A549 (cell line): ENCODE measurements at regions not wholly inside any gene's neighbourhood (a gene's known extent, or its start where the extent isn't known, plus 50 kb on each side); places are given as distances from the start of the nearest gene placed in this dataset.
"Not testable (repeated sequence)": the region's sequence is repeated elsewhere in the genome, so short reads cannot be mapped to it uniquely, and the experiment has no call there.

Experiments used
- HEYL ChIP-seq: fragments of 250-450 bp; sonication (Bioruptor Pico); IDR thresholded peaks from 2 replicates; pipeline ENCODE4 v1.8.0; 2021; ENCODE audit warnings: mild to moderate bottlenecking, moderate library complexity
- TP53 ChIP-seq: fragments of 250-450 bp; sonication (Bioruptor Pico); IDR thresholded peaks from 2 replicates; pipeline ENCODE4 v1.5.0; 2021; ENCODE audit warnings: mild to moderate bottlenecking, moderate library complexity
- TF ChIP-seq, protein P1 (sequence below): fragments of >200 bp; sonication (Bioruptor Twin); formaldehyde crosslinking; IDR thresholded peaks from 3 replicates; pipeline ENCODE4 v1.5.1; 2016

DNA sequence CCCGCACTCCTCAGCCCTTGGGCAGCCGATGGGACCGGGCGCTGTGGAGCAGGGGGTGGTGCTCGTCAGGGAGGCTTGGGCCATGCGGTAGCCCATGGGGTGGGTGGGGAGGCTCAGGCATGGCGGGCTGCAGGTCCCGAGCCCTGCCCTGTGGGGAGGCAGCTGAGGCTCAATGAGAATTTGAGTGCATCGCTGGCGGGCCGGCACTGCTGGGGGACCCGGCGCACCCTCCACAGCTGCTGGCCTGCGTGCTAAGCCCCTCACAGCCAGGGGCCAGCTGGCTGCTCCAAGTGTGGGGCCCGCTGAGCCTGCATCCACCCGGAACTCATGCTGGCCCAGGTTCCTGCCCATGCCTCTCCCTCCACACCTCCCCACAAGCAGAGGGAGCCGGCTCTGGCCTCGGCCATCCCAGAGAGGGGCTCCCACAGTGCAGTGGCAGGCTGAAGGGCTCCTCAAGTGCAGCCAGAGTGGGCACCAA, 543.5 kb upstream of the FAM98A start:
- not testable (repeated sequence) for TF ChIP-seq TP53, HEYL (CRISPR knock-in tag)
- TF ChIP-seq, protein P1, sequence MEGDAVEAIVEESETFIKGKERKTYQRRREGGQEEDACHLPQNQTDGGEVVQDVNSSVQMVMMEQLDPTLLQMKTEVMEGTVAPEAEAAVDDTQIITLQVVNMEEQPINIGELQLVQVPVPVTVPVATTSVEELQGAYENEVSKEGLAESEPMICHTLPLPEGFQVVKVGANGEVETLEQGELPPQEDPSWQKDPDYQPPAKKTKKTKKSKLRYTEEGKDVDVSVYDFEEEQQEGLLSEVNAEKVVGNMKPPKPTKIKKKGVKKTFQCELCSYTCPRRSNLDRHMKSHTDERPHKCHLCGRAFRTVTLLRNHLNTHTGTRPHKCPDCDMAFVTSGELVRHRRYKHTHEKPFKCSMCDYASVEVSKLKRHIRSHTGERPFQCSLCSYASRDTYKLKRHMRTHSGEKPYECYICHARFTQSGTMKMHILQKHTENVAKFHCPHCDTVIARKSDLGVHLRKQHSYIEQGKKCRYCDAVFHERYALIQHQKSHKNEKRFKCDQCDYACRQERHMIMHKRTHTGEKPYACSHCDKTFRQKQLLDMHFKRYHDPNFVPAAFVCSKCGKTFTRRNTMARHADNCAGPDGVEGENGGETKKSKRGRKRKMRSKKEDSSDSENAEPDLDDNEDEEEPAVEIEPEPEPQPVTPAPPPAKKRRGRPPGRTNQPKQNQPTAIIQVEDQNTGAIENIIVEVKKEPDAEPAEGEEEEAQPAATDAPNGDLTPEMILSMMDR: not testable (repeated sequence)
